ENCODE measurements at regions not wholly inside any gene's neighbourhood (a gene's known extent, or its start where the extent isn't known, plus 50 kb on each side); places are given as distances from the start of the nearest gene placed in this dataset.

GRCh38 chr7:127476618-127477017 lies 84.1 kb upstream of the ZNF800 start:
- TF ChIP-seq ELK4 (IDR thresholded peaks at IDR 0.05; ENCODE audit: borderline replicate concordance, low read depth, low read length) (no peak), ZNF600 (tag by site-specific recombination; IDR thresholded peaks at IDR 0.05) (no peak), SETDB1 (IDR thresholded peaks at IDR 0.05; ENCODE audit: insufficient read length, low read length) (no peak), ZNF76 (tag by site-specific recombination; IDR thresholded peaks at IDR 0.05; ENCODE audit: borderline replicate concordance, low read depth) (no peak), ZNF549 (tag by site-specific recombination; IDR thresholded peaks at IDR 0.05) (no peak), HOXA7 (CRISPR knock-in tag; IDR thresholded peaks at IDR 0.05; ENCODE audit: borderline replicate concordance) (no peak), CTCF (tag by site-specific recombination; IDR thresholded peaks at IDR 0.05) (no peak), ZNF24 (tag by site-specific recombination; IDR thresholded peaks at IDR 0.05) (no peak), ZNF311 (tag by site-specific recombination; IDR thresholded peaks at IDR 0.05; ENCODE audit: borderline replicate concordance) (no peak), PBX3 (CRISPR knock-in tag; IDR thresholded peaks at IDR 0.05) (no peak), ZNF146 (tag by site-specific recombination; IDR thresholded peaks at IDR 0.05) (no peak), ZNF580 (tag by site-specific recombination; IDR thresholded peaks at IDR 0.05) (no peak), ZNF785 (tag by site-specific recombination; IDR thresholded peaks at IDR 0.05) (no peak), REST (tag by site-specific recombination; IDR thresholded peaks at IDR 0.05) (no peak)

All from HEK293 (cell line).